IPS-20b (cell line): ENCODE measurements at regions not wholly inside any gene's neighbourhood (a gene's known extent, or its start where the extent isn't known, plus 50 kb on each side); places are given as distances from the start of the nearest gene placed in this dataset.

Source experiments
- H3K27ac ChIP-seq: one replicate; pipeline ENCODE4 v1.5.1; 2013; ENCODE audit warnings: low read length
- H3K27me3 ChIP-seq: 2 replicates; pipeline ENCODE4 v1.6.1; 2013; ENCODE audit warnings: mild to moderate bottlenecking, low read length, inconsistent platforms; ENCODE audit not compliant: insufficient read depth
- H3K36me3 ChIP-seq: 2 replicates; pipeline ENCODE4 v1.6.1; 2013; ENCODE audit warnings: low read depth, mild to moderate bottlenecking, inconsistent platforms, low read length, moderate library complexity; ENCODE audit not compliant: insufficient read depth
- H3K4me1 ChIP-seq: 2 replicates; pipeline ENCODE4 v1.6.1; 2013; ENCODE audit warnings: mild to moderate bottlenecking, control low read depth, inconsistent platforms, low read length, moderate library complexity; ENCODE audit not compliant: insufficient read depth
- H3K4me3 ChIP-seq: 2 replicates; pipeline ENCODE4 v1.5.1; 2013; ENCODE audit warnings: mild to moderate bottlenecking, low read length, inconsistent platforms
- H3K9ac ChIP-seq: 2 replicates; pipeline ENCODE4 v1.6.1; 2013; ENCODE audit warnings: low read depth, mild to moderate bottlenecking, inconsistent platforms, low read length, moderate library complexity
- H3K9me3 ChIP-seq: 2 replicates; pipeline ENCODE4 v1.6.1; 2013; ENCODE audit warnings: mild to moderate bottlenecking, low read depth, low read length, inconsistent platforms; ENCODE audit not compliant: insufficient read depth

- Histone ChIP-seq H3K9me3 (no peaks in the 10 kb centered on the region), H3K27me3 (no peaks in the 10 kb centered on the region), H3K36me3 (no peaks in the 10 kb centered on the region), H3K27ac (no peak overlapping the region), H3K4me3 (no peak overlapping the region), H3K4me1 (no peaks in the 10 kb centered on the region), H3K9ac (no peak overlapping the region)
Measured at GRCh38 chr2:81976998-81977397, 1672.4 kb upstream of the LRRTM1 start.

- no peak overlapping the region for H3K27ac ChIP-seq
- no peak overlapping the region for H3K9ac ChIP-seq
- H3K27me3 ChIP-seq: no peaks in the 10 kb centered on the region
- no peak overlapping the region for H3K4me3 ChIP-seq
- H3K4me1 ChIP-seq: no peaks in the 10 kb centered on the region
- no peaks in the 10 kb centered on the region for H3K9me3 ChIP-seq
- H3K36me3 ChIP-seq: no peaks in the 10 kb centered on the region
Measured at GRCh38 chr2:81974216-81974615, 1669.7 kb upstream of the LRRTM1 start.

- Histone ChIP-seq H3K27ac (no peak overlapping the region), H3K9me3 (no peaks in the 10 kb centered on the region)
Measured at GRCh38 chr2:81942876-81943275, 1638.3 kb upstream of the LRRTM1 start.

GRCh38 chr2:81942136-81942680 lies 1637.7 kb upstream of the LRRTM1 start:
- Histone ChIP-seq H3K36me3 (no peaks in the 10 kb centered on the region), H3K4me1 (no peaks in the 10 kb centered on the region), H3K27me3 (no peaks in the 10 kb centered on the region), H3K4me3 (no peak overlapping the region), H3K9ac (no peak overlapping the region), H3K27ac (no peak overlapping the region), H3K9me3 (no peaks in the 10 kb centered on the region)

More at GRCh38 chr2:81942876-81943275, 1638.3 kb upstream of the LRRTM1 start:
- Histone ChIP-seq H3K9ac (no peak overlapping the region), H3K36me3 (no peaks in the 10 kb centered on the region), H3K4me3 (no peak overlapping the region), H3K4me1 (no peaks in the 10 kb centered on the region), H3K27me3 (no peaks in the 10 kb centered on the region)

GRCh38 chr2:81940266-81940955 lies 1635.9 kb upstream of the LRRTM1 start:
- H3K36me3 ChIP-seq: no peaks in the 10 kb centered on the region
- H3K27ac ChIP-seq: no peak overlapping the region
- no peak overlapping the region for H3K4me3 ChIP-seq
- no peak overlapping the region for H3K9ac ChIP-seq
- H3K9me3 ChIP-seq: no peaks in the 10 kb centered on the region
- no peaks in the 10 kb centered on the region for H3K27me3 ChIP-seq
- no peaks in the 10 kb centered on the region for H3K4me1 ChIP-seq

GRCh38 chr2:81937944-81938343 lies 1633.4 kb upstream of the LRRTM1 start:
- Histone ChIP-seq H3K27me3 (no peaks in the 10 kb centered on the region), H3K4me3 (no peak overlapping the region), H3K9me3 (0 out of 2 replicates have a peak, but pooled peaks cover 3% of the 10 kb centered on the region), H3K4me1 (no peaks in the 10 kb centered on the region), H3K9ac (no peak overlapping the region), H3K27ac (no peak overlapping the region), H3K36me3 (no peaks in the 10 kb centered on the region)

GRCh38 chr2:81903534-81903933 lies 1599.0 kb upstream of the LRRTM1 start:
- Histone ChIP-seq H3K27me3 (no peaks in the 10 kb centered on the region), H3K9me3 (no peaks in the 10 kb centered on the region), H3K4me1 (no peaks in the 10 kb centered on the region), H3K27ac (no peak overlapping the region), H3K36me3 (no peaks in the 10 kb centered on the region), H3K4me3 (no peak overlapping the region), H3K9ac (no peak overlapping the region)

GRCh38 chr2:81901017-81901416 lies 1596.5 kb upstream of the LRRTM1 start:
- Histone ChIP-seq H3K4me3 (no peak overlapping the region), H3K9ac (no peak overlapping the region), H3K36me3 (no peaks in the 10 kb centered on the region), H3K27ac (no peak overlapping the region), H3K27me3 (no peaks in the 10 kb centered on the region), H3K9me3 (no peaks in the 10 kb centered on the region), H3K4me1 (no peaks in the 10 kb centered on the region)

GRCh38 chr2:81895620-81896250 lies 1591.2 kb upstream of the LRRTM1 start:
- Histone ChIP-seq H3K27me3 (no peaks in the 10 kb centered on the region), H3K4me3 (no peak overlapping the region), H3K27ac (no peak overlapping the region), H3K4me1 (peaks cover 8% of the 10 kb centered on the region; the same call in 1 of the 2 replicates), H3K9me3 (no peaks in the 10 kb centered on the region), H3K36me3 (no peaks in the 10 kb centered on the region), H3K9ac (no peak overlapping the region)

- no peak overlapping the region for H3K4me3 ChIP-seq
- H3K4me1 ChIP-seq: peaks cover 8% of the 10 kb centered on the region; the same call in 1 of the 2 replicates
- H3K9ac ChIP-seq: no peak overlapping the region
- H3K27ac ChIP-seq: no peak overlapping the region
- H3K36me3 ChIP-seq: no peaks in the 10 kb centered on the region
- no peaks in the 10 kb centered on the region for H3K9me3 ChIP-seq
- no peaks in the 10 kb centered on the region for H3K27me3 ChIP-seq
Measured at GRCh38 chr2:81894451-81894990, 1590.0 kb upstream of the LRRTM1 start.

- Histone ChIP-seq H3K9ac (no peak overlapping the region), H3K4me1 (no peaks in the 10 kb centered on the region), H3K9me3 (no peaks in the 10 kb centered on the region), H3K27ac (no peak overlapping the region), H3K27me3 (no peaks in the 10 kb centered on the region), H3K36me3 (no peaks in the 10 kb centered on the region), H3K4me3 (no peak overlapping the region)
Measured at GRCh38 chr2:81876624-81877023, 1572.1 kb upstream of the LRRTM1 start.

- Histone ChIP-seq H3K36me3 (no peaks in the 10 kb centered on the region), H3K27ac (no peak overlapping the region), H3K27me3 (no peaks in the 10 kb centered on the region), H3K9ac (no peak overlapping the region), H3K4me1 (no peaks in the 10 kb centered on the region), H3K4me3 (no peak overlapping the region), H3K9me3 (no peaks in the 10 kb centered on the region; the same call in 1 of the 2 replicates)
Measured at GRCh38 chr2:81872006-81872405, 1567.5 kb upstream of the LRRTM1 start.
